ENCODE measurements at regions not wholly inside any gene's neighbourhood (a gene's known extent, or its start where the extent isn't known, plus 50 kb on each side); places are given as distances from the start of the nearest gene placed in this dataset.

- TF ChIP-seq, protein P1, sequence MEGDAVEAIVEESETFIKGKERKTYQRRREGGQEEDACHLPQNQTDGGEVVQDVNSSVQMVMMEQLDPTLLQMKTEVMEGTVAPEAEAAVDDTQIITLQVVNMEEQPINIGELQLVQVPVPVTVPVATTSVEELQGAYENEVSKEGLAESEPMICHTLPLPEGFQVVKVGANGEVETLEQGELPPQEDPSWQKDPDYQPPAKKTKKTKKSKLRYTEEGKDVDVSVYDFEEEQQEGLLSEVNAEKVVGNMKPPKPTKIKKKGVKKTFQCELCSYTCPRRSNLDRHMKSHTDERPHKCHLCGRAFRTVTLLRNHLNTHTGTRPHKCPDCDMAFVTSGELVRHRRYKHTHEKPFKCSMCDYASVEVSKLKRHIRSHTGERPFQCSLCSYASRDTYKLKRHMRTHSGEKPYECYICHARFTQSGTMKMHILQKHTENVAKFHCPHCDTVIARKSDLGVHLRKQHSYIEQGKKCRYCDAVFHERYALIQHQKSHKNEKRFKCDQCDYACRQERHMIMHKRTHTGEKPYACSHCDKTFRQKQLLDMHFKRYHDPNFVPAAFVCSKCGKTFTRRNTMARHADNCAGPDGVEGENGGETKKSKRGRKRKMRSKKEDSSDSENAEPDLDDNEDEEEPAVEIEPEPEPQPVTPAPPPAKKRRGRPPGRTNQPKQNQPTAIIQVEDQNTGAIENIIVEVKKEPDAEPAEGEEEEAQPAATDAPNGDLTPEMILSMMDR (IDR thresholded peaks at IDR 0.05; ENCODE audit: insufficient read depth, low read length): no peak
- TF ChIP-seq POLR2AphosphoS5 (IDR thresholded peaks at IDR 0.05; ENCODE audit: low read depth): no peak
These were observed 306.4 kb downstream of the NUF2 start for GRCh38 chr1:163628034-163628773.

All from HL-60 (cell line).